ENCODE measurements at regions not wholly inside any gene's neighbourhood (a gene's known extent, or its start where the extent isn't known, plus 50 kb on each side); places are given as distances from the start of the nearest gene placed in this dataset.
A peak's percentile ranks its signal among the peaks of the same experiment; 100 is the strongest.
"Not testable (repeated sequence)": the region's sequence is repeated elsewhere in the genome, so short reads cannot be mapped to it uniquely, and the experiment has no call there.

DNA sequence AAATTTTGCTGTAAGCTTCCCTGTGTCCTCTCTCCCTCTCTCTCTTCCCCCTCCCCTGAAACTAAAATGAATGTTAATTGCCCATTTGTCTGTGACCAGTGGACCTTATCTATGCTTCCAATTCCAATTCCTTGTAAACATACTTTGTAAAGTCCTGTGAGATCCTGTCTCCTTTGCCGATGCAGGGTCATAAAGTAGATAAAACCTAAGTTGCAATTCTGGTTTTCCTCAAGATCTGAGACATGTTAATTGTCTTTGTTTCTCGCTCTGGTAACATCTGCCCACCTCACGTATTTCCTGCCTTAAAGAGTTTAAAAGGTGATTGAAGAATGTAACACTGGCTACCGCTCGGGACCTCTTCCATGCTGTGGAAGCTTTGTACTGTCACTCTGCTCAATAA, 2503.4 kb downstream of the ARAP2 start:
- not testable (repeated sequence) for DNase-seq

DNA sequence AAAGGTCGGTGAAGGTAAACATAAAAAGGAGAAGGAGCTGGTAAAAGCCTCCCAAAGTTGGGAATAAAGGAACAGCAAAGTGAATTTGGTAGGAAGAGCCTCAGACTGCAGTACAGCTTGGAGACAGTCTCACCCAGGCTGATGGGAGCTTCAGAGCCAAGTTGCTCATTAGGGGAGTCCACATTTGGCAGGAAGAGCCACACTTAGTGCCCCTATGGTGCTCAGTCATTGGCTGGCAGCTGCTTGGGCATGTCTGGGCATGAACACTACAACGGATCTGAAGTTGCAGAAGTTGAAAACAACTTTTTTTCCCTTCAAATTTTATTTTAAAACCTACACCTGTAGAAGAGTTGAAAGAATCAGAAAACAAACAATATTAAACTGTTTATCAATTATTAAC, 2497.3 kb downstream of the ARAP2 start:
- DNase-seq = peak; percentile 91

DNA sequence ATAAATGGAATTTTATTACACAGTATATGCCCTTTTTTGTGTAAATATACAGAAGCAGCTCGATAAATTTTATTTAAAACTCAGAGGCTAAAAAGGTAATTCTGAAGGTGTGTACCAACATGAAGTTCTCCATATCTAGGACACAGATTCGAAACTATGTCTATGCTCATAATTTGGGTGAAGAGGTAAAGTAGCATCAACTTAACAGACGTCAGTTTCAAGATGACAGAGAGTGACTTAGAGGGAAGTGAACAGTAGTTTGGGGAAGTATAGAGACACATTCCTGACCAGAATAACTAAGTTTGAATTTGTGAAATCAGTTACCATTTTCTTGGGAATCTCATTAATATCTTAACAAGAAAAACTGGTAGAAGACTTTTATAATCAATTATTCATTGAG, 2493.3 kb downstream of the ARAP2 start:
- DNase-seq = no peak

DNA sequence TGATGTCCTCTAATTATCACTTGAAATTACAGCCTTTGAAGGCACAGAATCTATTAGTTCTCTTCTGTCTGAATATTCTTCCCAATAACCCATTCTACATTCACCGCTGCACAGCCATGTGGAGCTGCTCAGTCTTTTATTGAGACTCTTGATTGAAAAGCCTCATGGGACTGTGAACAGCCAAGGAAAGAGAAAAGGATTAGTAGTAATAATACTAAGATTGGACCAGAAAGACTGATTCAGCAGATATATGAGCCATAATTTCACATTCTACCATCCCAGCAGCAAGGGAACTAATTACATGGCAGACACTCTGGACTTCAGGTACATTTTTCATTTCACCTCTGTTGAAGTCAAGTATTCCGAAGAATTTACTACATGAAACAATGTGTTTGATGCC, 2471.7 kb downstream of the ARAP2 start:
- DNase-seq = no peak

DNA sequence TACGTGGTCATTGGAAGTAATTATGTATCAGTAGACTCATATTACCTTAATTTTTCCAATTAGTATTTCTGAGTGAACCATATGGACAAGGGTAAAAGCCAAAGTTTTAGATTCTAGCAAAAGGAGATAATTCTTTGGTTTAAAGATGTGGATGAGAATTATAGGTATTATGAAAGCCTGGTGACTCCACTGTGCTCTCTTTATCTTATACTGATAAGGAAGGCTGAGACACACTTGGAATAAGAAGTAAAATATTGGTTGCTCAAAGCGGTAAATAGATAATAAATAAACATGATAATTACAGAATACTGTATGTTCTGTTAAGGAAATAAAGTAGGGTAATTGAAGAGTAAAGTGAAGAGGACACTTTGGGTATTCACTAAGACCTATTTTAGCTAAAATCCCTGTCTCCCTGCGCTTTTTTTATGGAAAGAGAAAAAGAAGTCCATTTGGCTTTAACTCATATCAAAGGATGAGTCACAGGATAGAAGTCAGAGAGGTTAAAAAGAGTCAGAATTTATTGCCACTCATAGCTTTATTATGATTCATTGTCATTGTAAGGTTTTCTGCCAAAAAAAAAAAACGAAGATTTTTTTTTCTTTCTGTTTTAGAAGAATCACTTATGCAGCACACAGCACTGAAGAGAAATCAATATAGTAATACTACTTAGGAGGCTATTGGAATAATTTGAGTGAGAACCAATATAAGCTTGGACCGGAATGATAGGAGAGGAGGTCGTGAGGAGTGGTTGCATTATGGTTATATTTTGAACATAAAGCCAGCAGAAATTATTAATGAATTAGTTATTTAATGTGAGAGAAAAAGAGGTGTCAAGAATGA, 2463.1 kb downstream of the ARAP2 start:
- DNase-seq = peak; percentile 66

DNA sequence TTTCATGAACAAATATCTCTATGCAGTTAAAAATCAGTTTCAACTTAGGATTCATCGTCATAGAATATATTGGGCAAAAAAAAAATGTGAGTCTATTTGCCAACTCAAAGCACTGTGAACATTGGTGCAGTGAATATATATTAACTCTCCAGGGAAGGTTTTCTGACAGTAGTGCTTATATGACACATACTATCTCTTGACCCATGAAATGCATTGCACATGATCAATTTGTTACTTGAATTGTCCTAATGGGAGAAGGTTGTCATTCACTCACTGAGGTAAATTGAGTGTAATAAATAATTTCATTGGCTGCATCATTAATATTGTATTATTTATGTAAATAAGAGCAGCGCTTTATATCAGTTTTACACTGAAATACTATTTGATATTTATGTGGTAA, 2458.5 kb downstream of the ARAP2 start:
- peak; percentile 45 for DNase-seq

DNA sequence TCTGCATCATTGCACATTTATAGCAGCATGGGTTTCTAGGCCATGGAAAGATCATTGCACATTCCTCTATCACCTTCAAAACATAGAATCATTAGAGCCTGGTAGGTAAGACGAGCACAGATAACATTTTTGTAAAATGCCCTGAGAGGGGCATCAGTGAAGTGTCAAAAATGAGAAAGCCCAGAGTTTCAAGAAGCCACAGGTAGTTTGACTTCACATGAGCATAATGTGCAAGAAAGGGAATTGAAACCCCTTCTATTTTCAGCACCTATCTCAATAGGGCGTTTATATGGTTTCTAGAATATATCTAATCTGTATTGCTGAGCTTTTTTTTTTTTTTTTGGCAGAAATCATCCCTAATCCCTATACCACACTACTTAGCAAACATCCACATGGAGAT, 2441.7 kb downstream of the ARAP2 start:
- DNase-seq = no peak

DNA sequence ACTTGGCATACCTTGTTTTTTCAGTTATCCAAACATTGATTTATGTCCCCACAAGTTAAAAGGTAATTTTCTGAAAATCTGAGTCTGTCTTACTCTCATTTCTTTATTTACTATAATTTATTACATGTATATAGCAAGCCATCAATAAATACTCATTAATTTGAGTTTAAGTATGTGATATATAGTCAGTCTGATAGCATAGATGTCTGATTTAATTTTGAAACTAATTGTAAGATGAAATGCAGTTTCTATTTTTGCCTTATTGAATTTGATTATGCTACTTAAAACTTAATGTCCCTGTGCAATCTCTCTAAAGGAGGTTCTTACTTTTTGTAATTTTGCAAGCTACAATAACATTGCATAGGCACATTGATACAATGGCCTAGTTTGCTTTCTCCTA, 2418.6 kb downstream of the ARAP2 start:
- DNase-seq = no peak

DNA sequence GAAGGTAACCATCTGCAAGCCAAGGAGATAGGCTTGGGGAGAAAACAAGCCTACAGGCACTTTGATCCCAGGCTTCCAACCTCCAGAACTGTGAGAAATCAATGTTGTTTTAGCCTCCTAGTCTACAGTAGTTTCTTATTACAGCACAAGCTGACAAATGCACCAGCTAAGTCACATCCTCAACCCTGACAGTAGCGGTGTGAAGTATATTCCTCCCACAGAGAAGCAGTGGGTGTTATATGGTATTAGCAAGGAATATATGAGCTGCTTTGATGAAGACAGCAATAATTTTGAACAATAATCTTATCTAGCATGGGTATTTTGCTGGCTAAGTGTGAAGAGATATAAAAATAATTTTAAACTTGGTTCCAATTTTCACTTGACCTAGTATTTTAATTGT, 2415.0 kb downstream of the ARAP2 start:
- not testable (repeated sequence) for DNase-seq

DNA sequence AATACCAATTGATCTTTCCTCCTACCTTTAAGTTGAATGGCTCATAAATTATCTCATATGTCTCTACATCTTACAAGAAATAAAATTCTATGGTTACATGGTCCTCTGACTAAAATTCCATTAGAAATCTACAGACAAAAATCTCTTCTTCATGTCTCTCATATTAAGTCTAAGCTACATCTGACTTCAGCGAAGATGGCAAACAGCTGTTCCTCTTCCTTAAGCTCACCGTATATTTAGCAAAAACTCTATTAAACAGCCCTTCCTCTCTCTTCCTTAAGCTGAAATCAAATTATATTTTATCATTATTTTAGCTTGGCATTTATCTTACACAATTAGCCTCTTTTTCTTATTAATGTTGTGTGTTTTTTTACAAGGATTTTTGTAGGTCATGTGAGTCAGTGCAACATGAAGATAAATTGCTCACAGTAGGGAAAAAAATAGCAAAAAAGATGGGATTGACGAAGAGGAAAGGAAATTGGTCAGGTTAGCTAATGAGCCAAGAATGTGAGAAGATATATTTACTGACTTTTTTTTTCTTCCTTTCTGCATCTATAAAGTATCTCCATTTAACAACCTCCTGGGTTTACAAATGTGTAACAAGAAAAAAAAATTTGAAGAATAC, 2412.8 kb downstream of the ARAP2 start:
- DNase-seq = no peak

DNA sequence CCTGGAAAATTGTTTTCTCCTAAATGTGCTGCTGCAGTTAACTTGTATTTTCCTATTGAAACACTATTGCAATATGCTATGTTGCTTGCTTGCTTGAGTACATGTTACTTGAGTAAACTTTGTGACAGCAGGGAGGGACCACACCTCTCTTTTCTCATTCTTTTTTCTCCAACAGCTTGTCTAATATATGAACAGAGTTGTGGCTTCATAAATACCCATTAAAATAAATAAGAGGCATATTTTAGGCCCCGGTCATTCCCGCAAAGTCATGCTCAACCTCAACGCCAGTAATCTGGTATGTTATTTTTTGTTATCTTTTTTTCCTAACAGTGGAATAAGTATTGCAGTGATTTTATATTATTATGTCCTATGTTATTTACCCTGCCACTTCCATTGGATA, 2408.6 kb downstream of the ARAP2 start:
- not testable (repeated sequence) for DNase-seq

DNA sequence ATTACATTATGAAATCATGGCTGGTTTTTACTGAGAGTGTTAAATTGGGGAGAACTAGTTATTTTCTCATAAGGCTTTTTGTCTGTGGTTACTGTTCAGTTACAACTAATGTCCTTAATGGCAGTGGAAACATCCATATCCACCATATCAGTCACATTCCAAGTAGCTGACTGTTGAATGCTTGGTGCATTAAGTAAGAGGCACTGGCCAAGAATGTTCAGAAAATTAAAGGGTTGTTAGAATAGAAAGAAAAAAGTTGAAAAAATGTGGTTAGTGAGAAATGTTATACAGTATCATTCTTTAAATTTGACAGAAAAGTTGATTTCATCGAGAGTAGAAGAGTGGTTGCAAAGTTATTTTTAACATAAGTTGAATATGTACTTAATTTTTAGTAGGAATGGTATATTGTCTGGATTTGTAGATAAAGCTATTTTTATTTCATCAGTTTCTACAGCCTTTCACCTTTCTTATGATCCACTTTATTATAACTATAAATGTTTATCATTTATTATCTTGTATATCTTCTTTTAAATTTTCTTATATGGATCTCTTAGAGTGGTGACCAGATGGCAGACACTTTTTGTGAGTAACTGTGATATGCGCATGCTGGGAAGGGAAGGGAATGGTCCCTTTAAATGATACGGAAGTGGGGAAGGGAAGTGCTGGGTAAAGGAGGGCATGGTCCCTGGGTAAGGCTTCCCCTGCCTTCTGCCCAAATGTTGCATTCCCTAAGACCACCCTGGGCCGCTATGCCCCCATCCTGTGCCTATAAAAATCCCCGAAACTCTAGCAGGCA, 2407.1 kb downstream of the ARAP2 start:
- no peak for DNase-seq

DNA sequence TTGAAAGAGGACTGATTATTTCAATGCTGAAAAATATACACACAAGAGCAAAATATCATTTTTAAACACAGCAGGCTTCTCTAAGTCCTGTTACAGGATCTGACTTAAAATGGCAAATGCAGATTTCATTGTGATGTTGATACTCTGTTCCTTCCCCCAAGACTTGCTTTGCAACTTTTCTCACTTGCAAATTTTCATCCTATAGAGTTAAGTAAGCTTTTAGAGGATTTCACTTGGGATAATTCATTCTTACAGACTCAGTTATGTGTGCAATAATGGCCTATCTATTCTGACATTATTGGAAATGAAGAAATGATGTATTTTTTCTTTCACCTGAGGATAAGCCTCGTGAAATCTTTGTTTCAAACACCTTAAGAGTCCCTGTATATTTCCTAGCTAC, 2403.2 kb downstream of the ARAP2 start:
- no peak for DNase-seq

DNA sequence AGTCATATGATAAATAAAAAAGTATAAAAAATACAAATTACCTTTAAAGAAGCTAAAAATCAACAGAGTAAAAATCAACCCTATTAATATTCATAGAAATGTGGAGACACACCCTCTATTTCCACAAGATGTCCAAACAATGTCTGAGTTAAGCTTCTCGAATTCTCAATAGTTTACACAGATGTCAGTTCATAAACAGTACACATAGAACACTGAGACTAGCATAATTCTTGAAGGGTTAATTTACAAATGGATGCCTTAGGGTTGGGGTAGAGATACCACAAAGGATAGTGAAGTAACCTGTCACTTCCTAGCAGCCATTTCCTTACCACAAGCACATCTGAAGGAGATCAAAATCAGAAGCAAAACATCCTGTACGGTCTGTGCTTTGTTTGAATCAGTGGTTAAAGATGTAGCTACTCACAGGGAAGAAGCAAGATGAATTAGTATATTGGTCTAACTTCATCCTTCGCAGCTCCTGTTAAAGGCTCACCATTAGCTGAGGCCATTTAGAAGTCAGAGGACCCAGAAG, 2393.9 kb downstream of the ARAP2 start:
- no peak for DNase-seq

DNA sequence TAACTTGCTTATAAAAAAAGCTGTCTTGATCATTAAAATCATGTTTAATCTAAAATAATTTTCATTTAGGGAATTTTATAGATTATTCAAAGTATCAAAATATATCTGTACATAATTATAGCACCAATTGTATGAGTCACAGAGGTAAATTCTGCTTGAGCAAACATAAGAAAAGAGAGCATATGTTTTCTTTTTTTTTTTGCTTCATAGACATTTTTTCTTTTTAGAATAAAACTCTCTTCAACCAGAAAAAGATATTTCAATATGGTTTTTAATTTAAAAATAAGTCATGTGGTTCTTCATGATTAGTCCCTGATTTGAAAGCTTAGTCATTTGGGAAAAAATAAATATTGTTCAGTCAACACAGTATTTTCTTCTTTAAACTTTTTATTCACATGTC, 2390.6 kb downstream of the ARAP2 start:
- DNase-seq = not testable (repeated sequence)

DNA sequence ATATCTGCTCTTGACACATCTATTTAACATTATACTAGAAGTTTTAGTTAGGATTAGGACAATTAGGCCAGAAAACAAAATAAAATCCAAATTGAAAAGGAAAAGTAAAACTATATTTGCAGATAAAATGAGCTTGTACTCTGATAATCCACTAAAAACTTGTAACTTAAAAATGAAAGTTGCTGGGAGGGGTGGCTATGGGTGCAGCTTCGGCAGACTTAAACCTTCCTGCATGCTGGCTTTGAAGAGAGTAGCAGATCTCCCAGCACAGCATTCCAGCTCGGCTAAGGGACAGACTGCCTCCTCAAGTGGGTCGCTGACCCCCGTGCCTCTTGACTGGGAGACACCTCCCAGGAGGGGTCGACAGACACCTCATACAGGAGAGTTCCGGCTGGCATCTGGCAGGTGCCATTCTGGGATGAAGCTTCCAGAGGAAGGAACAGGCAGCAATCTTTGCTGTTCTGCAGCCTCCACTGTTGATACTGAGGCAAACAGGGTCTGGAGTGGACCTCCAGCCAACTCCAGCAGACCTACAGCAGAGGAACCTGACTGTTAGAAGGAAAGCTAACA, 2379.9 kb downstream of the ARAP2 start:
- DNase-seq = no peak

DNA sequence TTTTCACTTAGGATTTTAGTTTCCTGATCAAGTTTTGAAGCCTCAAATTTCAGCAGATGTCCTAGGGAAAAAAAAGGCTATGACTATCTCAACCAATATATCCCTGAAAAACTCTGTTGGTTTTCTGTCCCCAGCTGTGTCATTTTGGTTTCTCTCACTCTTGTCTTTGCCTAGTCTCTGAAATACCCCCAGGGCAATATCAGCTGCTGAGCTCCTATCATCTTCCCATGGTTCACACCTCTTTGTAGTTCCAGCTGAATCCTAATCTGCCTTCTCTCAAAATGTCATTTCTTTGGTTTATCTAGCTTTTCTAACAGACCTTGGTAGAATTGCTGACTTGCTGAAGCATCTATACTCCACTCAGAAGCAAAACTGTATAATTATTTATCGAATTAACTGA, 2370.5 kb downstream of the ARAP2 start:
- no peak for DNase-seq

DNA sequence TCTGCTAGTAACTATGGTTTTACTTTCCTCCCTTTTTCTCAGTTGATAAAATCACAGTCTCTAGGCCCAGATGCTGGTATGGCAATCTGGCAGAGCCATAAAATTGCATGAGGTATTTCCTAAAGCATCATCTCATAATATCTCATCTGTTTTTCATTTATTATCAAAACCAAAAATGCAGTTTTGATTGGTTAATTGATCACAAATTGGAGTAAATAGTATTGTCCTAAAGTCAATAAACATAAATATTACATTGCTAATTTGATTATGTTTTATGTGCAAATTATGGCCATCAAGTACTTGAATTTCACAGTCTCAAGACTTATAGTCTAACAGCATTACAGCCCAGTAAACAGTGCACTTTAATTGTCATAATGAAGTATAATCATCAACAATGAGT, 2365.6 kb downstream of the ARAP2 start:
- no peak for DNase-seq

DNA sequence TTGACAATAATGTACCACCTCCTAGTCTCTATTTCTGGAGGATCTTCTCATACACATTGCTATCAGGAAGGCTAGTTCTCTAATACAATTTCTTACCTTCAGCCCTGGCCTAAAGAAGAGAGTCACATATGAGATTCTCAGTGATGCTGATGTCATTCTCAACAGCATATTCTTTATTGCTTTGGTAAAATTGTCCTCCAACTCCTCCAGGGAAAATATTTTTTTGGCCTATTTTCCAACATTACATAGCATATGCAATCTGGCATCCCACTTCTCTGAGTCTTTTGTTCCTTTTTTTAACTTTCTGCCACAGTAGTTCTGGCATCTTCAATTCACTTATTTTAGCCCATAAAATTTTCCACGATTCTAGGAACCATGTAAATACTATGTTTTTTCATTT, 2363.1 kb downstream of the ARAP2 start:
- no peak for DNase-seq

DNA sequence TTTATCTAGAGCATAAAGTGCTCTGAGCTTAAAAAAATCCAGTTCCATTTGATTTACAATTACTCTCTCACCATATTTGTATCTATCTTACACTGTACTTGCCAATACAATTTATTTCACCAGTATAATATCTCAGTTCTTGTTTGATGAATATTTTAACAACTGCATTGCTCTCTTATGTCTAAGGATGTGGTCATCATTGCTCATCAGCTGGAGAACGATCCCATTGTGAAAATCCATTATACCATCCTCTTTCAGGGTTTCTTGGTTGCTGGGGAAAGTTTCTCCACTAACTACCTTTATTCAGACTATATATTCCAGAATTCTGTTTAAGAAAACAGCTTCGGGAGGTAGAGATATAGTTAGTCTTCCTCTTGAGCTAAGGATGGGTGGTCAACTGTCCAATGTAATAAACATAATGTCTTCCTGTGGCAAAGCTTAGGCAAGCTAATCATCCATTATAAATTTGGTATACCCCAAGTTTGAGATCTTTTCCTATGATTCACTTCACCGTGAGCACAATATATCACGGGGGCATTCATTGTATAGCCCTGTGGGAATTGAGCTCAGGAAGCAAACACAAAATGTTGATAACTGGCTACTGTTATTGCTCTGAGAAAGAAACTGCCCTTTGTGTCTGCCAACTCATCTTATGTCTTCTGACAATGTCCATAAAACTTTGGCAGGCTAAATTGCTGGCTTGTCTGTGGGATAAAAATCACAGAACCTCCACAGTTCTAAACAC, 2361.9 kb downstream of the ARAP2 start:
- DNase-seq = no peak

DNA sequence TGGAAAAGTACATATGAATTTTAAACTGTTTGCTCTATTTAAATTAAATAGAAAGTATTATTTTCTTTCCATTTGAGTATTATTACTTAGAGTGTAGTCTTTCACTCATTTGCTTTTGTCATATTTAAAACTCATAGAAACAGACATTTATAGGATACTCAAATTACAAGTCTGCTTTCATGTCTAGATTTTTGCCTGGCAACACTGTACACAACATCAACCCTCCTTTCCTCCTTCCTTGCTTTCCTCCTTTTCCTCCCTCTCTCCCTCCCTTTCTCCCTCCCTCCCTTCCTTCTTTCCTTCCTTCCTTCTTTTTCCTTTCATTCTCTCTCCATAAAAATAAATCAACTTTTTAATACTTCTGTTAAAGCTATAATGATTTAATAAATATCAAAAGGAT, 2361.2 kb downstream of the ARAP2 start:
- DNase-seq = no peak

DNA sequence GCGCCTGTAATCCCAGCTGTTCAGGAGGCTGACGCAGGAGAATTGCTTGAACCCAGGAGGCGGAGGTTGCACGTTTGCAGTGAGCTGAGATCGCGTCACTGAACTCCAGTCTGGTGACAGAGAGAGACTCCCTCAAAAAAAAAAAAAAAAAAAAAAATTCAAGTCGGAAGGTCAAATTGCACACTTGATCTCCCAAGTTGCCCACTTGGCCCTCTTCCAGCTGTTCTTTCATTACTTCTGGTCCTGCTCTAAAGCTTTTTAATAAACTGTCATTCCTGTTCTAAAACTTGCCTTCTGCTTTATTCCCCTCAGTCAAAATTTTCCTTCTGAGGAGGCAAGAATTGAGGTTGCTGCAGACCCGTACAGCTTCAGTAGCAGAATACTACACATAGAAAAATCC, 2358.0 kb downstream of the ARAP2 start:
- no peak for DNase-seq

DNA sequence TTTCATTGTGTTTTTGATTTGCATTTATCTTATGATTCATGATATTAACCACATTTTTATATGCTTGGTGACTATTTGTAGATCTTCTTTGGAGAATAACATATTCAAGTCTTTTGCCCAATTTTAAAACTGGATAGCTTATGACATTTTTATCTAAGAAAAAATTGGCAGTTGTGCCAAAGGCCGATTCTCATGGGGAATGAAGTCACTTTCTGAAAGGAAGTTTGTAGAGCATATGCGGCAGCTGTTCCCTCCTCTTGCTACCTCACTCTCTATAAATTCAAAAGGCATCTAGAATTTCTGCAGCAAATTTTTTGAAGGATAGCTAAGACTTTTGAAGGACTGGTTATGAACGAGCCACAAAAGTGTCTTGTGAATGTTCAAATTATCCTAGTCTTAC, 2353.5 kb downstream of the ARAP2 start:
- DNase-seq = no peak

All from NCI-H446 treated with DMSO at 0.1 percent for 48 hours (cell line).